ENCODE measurements at regions not wholly inside any gene's neighbourhood (a gene's known extent, or its start where the extent isn't known, plus 50 kb on each side); places are given as distances from the start of the nearest gene placed in this dataset.

- no peak for DNase-seq
These were observed 149.0 kb upstream of the ZNF536 start for GRCh38 chr19:30222992-30223865.

GRCh38 chr19:30223866-30224688 lies 148.1 kb upstream of the ZNF536 start:
- no peak for DNase-seq

GRCh38 chr19:30224689-30225606 lies 147.2 kb upstream of the ZNF536 start:
- DNase-seq = no peak

GRCh38 chr19:30225676-30226463 lies 146.3 kb upstream of the ZNF536 start:
- no peak for DNase-seq

- no peak for DNase-seq
These were observed 145.6 kb upstream of the ZNF536 start for GRCh38 chr19:30226464-30227011.

GRCh38 chr19:30227012-30227621 lies 145.1 kb upstream of the ZNF536 start:
- DNase-seq = no peak

GRCh38 chr19:30227661-30228112 lies 144.5 kb upstream of the ZNF536 start:
- DNase-seq = peak; percentile 12 to 52

GRCh38 chr19:30228113-30228834 lies 143.9 kb upstream of the ZNF536 start:
- DNase-seq = no peak

GRCh38 chr19:30228835-30229524 lies 143.2 kb upstream of the ZNF536 start:
- no peak for DNase-seq

- DNase-seq = no peak
These were observed 142.5 kb upstream of the ZNF536 start for GRCh38 chr19:30229525-30230174.

GRCh38 chr19:30231408-30232318 lies 140.5 kb upstream of the ZNF536 start:
- no peak for DNase-seq

GRCh38 chr19:30233375-30233774 lies 138.8 kb upstream of the ZNF536 start:
- DNase-seq = no peak

GRCh38 chr19:30235946-30236345 lies 136.2 kb upstream of the ZNF536 start:
- no peak for DNase-seq

- DNase-seq = no peak
These were observed 135.6 kb upstream of the ZNF536 start for GRCh38 chr19:30236587-30236986.

- DNase-seq = no peak
These were observed 135.0 kb upstream of the ZNF536 start for GRCh38 chr19:30237140-30237539.

GRCh38 chr19:30240904-30241695 lies 131.1 kb upstream of the ZNF536 start:
- DNase-seq = no peak

- DNase-seq = no peak
These were observed 127.7 kb upstream of the ZNF536 start for GRCh38 chr19:30244533-30244932.
